Stimulated activated CD4-positive, alpha-beta T cell treated with anti-CD3 and anti-CD28 coated beads, Interleukin-15, amount 100 ng/mL, for 48 hours (primary cell): ENCODE measurements at regions not wholly inside any gene's neighbourhood (a gene's known extent, or its start where the extent isn't known, plus 50 kb on each side); places are given as distances from the start of the nearest gene placed in this dataset.

ENCODE experiments used
- DNase-seq, 2 donors: peaks; one replicate each; pipeline ENCODE4 v3.0.0-alpha.2; 2020; ENCODE audit warnings: low read depth in 2 of 2

GRCh38 chr15:66832664-66833063, 130.6 kb downstream of the SMAD6 start:
- DNase-seq, result no peak

- DNase-seq, result no peak
These were observed 131.3 kb downstream of the SMAD6 start for GRCh38 chr15:66833371-66833770.

- no peak for DNase-seq
These were observed 131.8 kb downstream of the SMAD6 start for GRCh38 chr15:66833803-66834202.

- DNase-seq, result no peak
These were observed 133.1 kb downstream of the SMAD6 start for GRCh38 chr15:66834881-66835878.

GRCh38 chr15:66836231-66837030, 134.4 kb downstream of the SMAD6 start:
- DNase-seq, result no peak

- no peak for DNase-seq
These were observed 136.2 kb downstream of the SMAD6 start for GRCh38 chr15:66838202-66838601.

- no peak for DNase-seq
These were observed 136.7 kb downstream of the SMAD6 start for GRCh38 chr15:66838671-66839239.

GRCh38 chr15:66839506-66840112, 137.6 kb downstream of the SMAD6 start:
- DNase-seq, result no peak

GRCh38 chr15:66840615-66841390, 138.8 kb downstream of the SMAD6 start:
- no peak for DNase-seq

GRCh38 chr15:66841953-66842681, 140.1 kb downstream of the SMAD6 start:
- no peak for DNase-seq

GRCh38 chr15:66842710-66843441, 140.8 kb downstream of the SMAD6 start:
- no peak for DNase-seq

GRCh38 chr15:66843581-66843980, 141.5 kb downstream of the SMAD6 start:
- no peak for DNase-seq

- no peak for DNase-seq
These were observed 142.2 kb downstream of the SMAD6 start for GRCh38 chr15:66844041-66844746.

- DNase-seq, result no peak
These were observed 142.7 kb downstream of the SMAD6 start for GRCh38 chr15:66844747-66845145.

GRCh38 chr15:66845266-66845785, 143.3 kb downstream of the SMAD6 start:
- DNase-seq, result no peak

GRCh38 chr15:66846031-66846430, 144.0 kb downstream of the SMAD6 start:
- no peak for DNase-seq

GRCh38 chr15:66846811-66847210, 144.8 kb downstream of the SMAD6 start:
- DNase-seq, result no peak

GRCh38 chr15:66847565-66847991, 145.5 kb downstream of the SMAD6 start:
- DNase-seq, result no peak

GRCh38 chr15:66848116-66848515, 146.1 kb downstream of the SMAD6 start:
- no peak for DNase-seq
